ENCODE measurements at regions not wholly inside any gene's neighbourhood (a gene's known extent, or its start where the extent isn't known, plus 50 kb on each side); places are given as distances from the start of the nearest gene placed in this dataset.

- TF ChIP-seq CTCF (IDR thresholded peaks at IDR 0.05; ENCODE audit: unreplicated experiment): no peak
- no peaks in the 10 kb centered on the region for H3K36me3 Mint-ChIP-seq (ENCODE audit: low read depth, unreplicated experiment)
- H3K4me1 Mint-ChIP-seq (ENCODE audit: unreplicated experiment): peaks cover 10% of the 10 kb centered on the region
- H3K27me3 Mint-ChIP-seq (ENCODE audit: unreplicated experiment): peaks cover 4% of the 10 kb centered on the region
- H3K4me3 Mint-ChIP-seq (ENCODE audit: unreplicated experiment): no peak overlapping the region
- DNase-seq (ENCODE audit: low spot score): no peak
- no peaks in the 10 kb centered on the region for H3K9me3 Mint-ChIP-seq (ENCODE audit: unreplicated experiment)
- H3K27ac Mint-ChIP-seq (ENCODE audit: unreplicated experiment): no peak overlapping the region
These were observed 158.1 kb upstream of the ASIC2 start for GRCh38 chr17:33451221-33451620.

GRCh38 chr17:33457477-33457876 lies 164.4 kb upstream of the ASIC2 start:
- TF ChIP-seq CTCF (IDR thresholded peaks at IDR 0.05; ENCODE audit: unreplicated experiment): no peak
- no peaks in the 10 kb centered on the region for H3K27me3 Mint-ChIP-seq (ENCODE audit: unreplicated experiment)
- no peaks in the 10 kb centered on the region for H3K36me3 Mint-ChIP-seq (ENCODE audit: low read depth, unreplicated experiment)
- DNase-seq (ENCODE audit: low spot score): no peak
- peaks cover 29% of the 10 kb centered on the region for H3K4me1 Mint-ChIP-seq (ENCODE audit: unreplicated experiment)
- no peak overlapping the region for H3K27ac Mint-ChIP-seq (ENCODE audit: unreplicated experiment)
- H3K4me3 Mint-ChIP-seq (ENCODE audit: unreplicated experiment): no peak overlapping the region
- no peaks in the 10 kb centered on the region for H3K9me3 Mint-ChIP-seq (ENCODE audit: unreplicated experiment)

GRCh38 chr17:33459078-33459940 lies 166.2 kb upstream of the ASIC2 start:
- H3K4me3 Mint-ChIP-seq (ENCODE audit: unreplicated experiment): no peak overlapping the region
- no peak for DNase-seq (ENCODE audit: low spot score)
- H3K4me1 Mint-ChIP-seq (ENCODE audit: unreplicated experiment): peaks cover 33% of the 10 kb centered on the region
- H3K36me3 Mint-ChIP-seq (ENCODE audit: low read depth, unreplicated experiment): no peaks in the 10 kb centered on the region
- no peak for TF ChIP-seq CTCF (IDR thresholded peaks at IDR 0.05; ENCODE audit: unreplicated experiment)
- H3K27me3 Mint-ChIP-seq (ENCODE audit: unreplicated experiment): no peaks in the 10 kb centered on the region
- no peaks in the 10 kb centered on the region for H3K9me3 Mint-ChIP-seq (ENCODE audit: unreplicated experiment)
- no peak overlapping the region for H3K27ac Mint-ChIP-seq (ENCODE audit: unreplicated experiment)

GRCh38 chr17:33460781-33461450 lies 167.8 kb upstream of the ASIC2 start:
- Mint-ChIP-seq H3K4me3 (ENCODE audit: unreplicated experiment) (no peak overlapping the region), H3K36me3 (ENCODE audit: low read depth, unreplicated experiment) (no peaks in the 10 kb centered on the region), H3K9me3 (ENCODE audit: unreplicated experiment) (no peaks in the 10 kb centered on the region), H3K27me3 (ENCODE audit: unreplicated experiment) (no peaks in the 10 kb centered on the region), H3K4me1 (ENCODE audit: unreplicated experiment) (peaks cover 40% of the 10 kb centered on the region), H3K27ac (ENCODE audit: unreplicated experiment) (no peak overlapping the region)
- no peak for DNase-seq (ENCODE audit: low spot score)
- TF ChIP-seq CTCF (IDR thresholded peaks at IDR 0.05; ENCODE audit: unreplicated experiment): no peak

- H3K4me3 Mint-ChIP-seq (ENCODE audit: unreplicated experiment): no peak overlapping the region
- no peaks in the 10 kb centered on the region for H3K9me3 Mint-ChIP-seq (ENCODE audit: unreplicated experiment)
- no peak for TF ChIP-seq CTCF (IDR thresholded peaks at IDR 0.05; ENCODE audit: unreplicated experiment)
- no peak overlapping the region for H3K27ac Mint-ChIP-seq (ENCODE audit: unreplicated experiment)
- no peaks in the 10 kb centered on the region for H3K27me3 Mint-ChIP-seq (ENCODE audit: unreplicated experiment)
- H3K36me3 Mint-ChIP-seq (ENCODE audit: low read depth, unreplicated experiment): no peaks in the 10 kb centered on the region
- peaks cover 33% of the 10 kb centered on the region for H3K4me1 Mint-ChIP-seq (ENCODE audit: unreplicated experiment)
- no peak for DNase-seq (ENCODE audit: low spot score)
These were observed 170.8 kb upstream of the ASIC2 start for GRCh38 chr17:33463887-33464286.
